GM04503 (cell line): ENCODE measurements at regions not wholly inside any gene's neighbourhood (a gene's known extent, or its start where the extent isn't known, plus 50 kb on each side); places are given as distances from the start of the nearest gene placed in this dataset.

Source experiments
- DNase-seq: peaks from one replicate; pipeline ENCODE4 v3.0.0-alpha.2; 2012; ENCODE audit warnings: low read depth

DNA sequence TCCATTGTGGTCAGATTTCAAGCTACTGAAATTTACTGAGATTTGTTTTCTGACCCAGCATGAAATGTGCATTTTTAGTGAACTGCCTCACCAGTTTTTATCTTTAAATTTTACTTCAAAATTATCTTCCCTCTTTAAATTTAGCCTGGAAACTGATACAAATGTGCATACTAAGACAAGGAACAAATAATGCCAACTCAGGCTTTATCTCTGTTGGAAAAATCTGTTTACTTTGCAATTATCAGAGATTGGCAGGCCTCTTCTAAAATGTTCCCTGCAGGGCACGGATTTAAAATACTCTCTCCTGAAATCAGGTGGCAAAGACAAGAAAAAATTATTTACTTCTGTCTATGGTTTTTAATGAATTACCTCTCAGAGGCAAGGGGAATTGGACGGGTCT lies 151.0 kb upstream of the PTCH1 start:
- no peak for DNase-seq

DNA sequence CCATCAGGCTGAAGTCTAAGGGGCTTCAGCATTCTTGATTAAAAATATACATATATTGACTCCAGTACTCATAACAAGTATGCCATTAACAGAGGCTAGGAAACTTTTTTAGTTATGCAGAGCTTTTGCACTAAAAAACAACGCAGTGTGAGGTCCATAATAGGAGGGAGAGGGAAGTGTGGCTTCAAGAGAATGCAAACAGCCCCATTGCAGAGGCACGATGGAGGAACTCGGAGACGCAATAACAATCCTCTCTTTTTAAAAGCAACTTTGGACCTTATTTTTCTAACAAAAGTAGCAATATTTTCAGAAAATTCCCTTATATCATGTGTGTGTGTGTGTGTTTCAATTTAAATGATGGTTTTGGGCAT lies 150.0 kb upstream of the PTCH1 start:
- DNase-seq, result no peak

DNA sequence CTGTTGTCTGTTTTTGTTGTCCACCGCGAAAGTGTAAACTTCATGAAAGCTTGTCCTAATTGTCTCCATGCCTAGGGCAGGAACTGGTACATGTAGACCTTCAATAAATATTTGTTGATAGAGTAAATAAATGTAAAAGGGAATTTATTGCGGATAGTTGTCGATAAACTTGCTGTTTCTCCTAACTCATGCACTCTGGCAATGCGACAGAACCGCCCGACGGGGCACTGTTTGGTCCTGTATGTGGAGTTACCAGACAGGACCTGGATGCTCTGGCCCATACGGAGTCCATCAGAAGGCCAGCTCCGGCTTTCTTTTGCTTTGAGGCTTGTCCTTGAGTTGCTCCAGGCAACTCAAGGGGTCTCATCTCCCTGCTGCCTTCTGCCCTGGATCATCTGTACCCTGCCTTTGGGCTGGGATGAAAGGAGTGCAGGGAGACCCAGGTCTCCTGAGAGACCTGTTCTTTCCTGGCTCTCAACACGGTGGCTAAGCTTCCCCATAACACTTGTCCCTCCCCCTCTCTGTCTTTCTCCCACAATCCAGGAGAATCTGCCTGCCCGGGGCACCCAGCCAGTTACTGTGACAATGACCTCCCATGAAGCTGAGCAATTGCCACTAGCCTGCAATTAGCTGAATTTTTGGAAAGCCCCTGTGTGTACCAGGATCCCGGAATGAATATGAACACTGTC lies 149.5 kb upstream of the PTCH1 start:
- no peak for DNase-seq

DNA sequence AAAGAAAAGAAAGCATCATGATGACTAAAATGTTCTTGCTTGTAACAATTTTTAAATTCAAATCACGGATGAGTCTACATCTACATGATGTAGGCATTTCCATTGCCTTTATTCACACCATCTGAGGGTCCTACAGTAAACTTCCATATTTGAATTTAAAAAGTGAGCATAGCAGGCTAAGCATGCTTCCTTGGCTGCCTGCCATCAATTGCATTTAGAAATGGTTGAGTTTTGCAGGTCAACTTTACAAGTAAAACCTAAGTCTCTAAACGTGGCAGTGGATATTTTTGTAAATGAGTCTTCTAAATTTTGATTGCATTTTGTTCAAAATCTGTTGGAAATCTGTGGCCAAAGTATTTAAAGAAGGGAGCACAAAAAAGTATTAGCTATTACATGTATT lies 136.5 kb upstream of the PTCH1 start:
- no peak for DNase-seq

DNA sequence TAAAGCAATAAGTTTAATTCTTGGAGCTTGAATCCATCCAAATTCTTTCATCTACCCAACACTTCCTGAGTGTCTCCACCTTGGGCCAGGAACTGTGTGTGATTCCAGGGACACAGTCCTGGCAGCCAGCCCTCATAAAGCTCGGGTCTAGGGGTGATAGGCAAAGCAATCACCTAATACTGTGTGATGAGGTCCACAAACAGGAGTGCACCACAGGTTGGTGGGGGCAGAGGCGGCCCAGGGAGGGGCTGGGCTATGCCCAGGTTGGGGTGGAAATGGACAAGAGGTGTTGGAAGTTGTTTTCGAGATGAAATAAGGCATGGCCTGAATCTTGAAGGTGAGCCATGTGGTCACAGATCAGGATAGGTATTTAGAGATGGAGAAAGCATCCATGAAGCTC lies 133.9 kb upstream of the PTCH1 start:
- DNase-seq, result no peak

DNA sequence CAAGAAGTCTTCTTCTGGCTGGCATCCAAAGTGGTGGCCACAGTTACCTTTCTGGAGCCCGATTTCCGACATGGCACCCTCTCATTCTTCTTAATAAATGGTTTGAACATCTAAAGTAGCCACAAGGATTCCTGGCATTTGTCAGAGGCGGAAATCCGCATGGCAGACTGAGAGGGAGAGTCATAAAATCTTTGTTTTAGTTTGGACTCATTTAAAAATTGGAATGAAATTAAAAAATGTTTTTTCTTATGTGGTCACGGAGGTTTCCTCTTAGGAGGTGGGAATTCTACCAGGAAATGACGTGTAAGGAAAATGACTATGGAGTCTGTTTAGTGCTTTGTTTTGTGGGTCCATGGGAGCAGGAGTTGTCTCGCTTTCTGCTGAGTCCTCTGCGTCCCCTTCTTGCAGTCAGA lies 133.0 kb upstream of the PTCH1 start:
- DNase-seq, result peak; percentile 29

DNA sequence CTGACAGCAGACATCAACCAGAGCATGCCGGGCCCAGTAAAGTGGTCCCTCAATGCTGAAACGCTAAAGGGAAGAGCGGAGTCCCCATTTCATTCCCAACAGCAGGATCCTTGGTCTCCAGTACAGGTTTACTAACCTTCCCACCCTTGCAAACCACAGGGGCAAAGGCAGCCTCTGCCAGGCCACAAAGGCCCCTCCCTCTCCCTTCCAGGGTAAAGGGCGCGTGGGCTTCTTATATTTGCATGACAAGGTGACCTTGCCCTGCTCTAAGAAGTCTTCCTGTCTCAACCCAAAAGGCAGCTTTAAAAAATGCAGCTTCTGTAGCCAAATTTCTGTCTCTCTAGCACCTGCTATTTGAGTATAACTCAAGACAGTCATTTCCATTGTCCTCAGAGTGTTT lies 131.5 kb upstream of the PTCH1 start:
- no peak for DNase-seq

DNA sequence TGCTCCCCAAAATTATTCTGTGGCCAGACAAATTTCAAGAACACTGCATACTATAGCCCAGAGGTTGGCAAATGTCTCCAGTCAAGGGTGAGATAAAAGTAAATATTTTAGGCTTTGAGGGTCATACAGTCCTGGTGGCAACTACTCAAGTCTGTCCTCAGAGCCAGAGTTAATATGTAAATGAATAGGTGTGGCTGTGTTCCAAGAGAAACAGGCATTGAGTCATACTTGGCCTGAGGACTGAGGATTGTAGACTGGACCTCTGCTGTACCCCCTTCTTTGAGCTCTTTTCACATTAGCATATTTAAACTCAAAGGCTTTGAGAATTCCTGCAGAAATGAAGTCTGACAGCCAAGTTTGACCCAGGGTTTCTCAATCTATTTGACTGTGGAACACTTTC lies 129.2 kb upstream of the PTCH1 start:
- no peak for DNase-seq

DNA sequence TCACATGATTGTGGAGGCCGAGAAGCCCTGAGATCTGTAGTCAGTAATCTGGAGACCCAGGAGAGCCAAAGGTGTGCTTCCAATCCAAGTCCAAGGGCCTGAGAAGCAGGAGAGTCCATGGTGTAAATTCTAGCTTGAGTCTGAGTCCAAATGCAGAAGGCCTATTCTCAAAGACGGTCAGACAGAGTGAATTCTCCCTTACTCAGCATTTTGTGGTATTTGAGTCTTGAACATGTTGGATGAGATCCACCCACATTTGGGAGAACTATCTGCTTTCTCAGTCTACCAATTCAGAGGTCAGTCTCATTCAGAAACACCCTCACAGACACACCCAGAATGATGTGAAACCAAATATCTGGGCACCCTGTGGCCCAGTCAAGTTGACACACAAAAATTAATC lies 128.8 kb upstream of the PTCH1 start:
- DNase-seq, result no peak

DNA sequence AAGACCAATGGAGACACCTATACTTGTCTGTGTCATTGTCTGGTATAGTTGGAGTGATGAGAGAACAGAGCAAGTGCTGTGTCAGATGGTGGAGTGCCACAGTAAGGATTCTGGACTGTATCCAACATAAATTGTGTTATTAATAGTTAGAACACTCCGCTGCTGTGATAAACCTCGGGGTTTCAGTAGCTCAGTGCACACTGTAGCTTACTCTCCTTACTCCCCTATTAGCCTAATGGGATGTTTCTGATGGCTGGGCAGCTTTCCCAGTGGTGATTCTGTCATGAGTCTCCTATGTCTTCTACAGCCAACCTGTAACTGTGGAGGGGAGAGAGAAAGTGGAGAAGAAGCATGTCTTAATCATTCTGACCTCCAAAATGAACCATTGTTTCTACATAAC lies 127.6 kb upstream of the PTCH1 start:
- DNase-seq, result no peak

DNA sequence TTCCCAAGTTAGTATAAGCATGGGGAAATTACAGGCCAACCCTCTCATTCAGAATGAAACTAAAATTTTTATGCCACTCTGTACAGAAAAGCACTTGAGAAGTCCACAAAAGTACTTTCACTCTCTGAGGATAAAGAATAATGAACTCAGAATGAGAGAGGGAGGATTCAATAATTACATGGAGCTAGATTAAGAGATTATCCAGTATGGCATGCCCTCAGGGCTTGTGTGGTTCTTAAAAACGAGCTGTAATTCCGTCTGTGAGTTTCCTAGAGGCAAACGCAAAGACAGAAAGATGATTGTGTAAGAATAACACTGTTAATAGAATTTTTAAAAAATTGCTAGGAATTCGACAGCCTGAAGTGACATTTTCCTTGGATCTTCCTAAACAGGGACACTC lies 126.8 kb upstream of the PTCH1 start:
- no peak for DNase-seq

DNA sequence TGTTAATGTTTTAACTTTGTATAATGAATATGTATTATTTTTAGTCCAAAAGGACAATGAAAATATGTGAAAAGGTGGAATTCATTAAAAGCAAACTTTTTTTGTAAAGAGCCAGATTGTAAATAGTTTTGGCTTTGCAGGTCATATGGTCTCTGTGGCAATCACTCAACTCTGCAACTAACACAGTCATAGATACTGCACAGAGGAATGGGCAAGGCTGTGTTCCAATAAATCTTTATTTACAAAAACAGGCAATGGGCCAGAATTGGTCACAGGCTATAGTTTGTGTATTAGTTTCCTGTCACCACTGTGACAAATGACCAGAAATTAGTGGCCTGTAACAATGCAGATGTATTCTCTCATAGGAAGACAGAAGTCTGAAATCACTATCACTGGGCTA lies 125.4 kb upstream of the PTCH1 start:
- no peak for DNase-seq

DNA sequence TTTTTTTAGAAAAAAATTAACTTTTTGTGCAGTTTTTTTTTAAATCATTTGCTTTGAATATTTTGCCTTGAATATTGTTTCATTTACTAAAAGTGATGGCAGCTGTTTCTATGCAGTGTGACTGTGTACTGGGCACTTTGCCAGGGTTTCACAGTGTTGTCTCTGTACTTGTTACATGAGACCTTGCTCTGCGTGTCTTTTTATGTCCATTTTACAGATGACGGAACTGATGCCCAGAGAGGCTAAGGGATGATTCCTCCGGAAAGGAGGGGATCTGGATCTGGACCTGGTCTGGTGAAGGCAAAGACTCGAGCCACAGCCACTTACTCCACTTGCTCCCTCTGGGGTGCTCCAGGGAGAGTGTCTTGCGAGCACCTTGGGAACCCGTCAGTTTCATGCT lies 124.8 kb upstream of the PTCH1 start:
- DNase-seq, result no peak

DNA sequence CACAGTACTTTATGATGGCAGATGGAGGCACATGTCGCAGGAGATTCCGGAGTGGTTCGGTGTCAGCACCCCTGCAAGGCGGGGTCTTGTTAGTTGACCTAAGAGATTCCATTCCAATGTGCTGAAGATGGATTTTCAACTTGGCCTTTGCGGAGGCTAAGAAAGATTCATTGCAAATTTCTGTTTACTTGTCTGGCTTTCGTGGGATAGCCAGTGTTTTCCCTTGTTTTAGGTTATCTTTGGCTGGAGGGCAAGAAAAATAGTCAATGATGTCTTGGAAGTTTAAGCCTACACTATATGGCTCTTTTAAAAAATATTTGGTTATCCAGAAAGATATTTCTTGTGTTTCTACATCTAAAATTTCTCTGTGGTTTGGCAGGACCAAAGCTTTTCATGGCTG lies 123.6 kb upstream of the PTCH1 start:
- no peak for DNase-seq

DNA sequence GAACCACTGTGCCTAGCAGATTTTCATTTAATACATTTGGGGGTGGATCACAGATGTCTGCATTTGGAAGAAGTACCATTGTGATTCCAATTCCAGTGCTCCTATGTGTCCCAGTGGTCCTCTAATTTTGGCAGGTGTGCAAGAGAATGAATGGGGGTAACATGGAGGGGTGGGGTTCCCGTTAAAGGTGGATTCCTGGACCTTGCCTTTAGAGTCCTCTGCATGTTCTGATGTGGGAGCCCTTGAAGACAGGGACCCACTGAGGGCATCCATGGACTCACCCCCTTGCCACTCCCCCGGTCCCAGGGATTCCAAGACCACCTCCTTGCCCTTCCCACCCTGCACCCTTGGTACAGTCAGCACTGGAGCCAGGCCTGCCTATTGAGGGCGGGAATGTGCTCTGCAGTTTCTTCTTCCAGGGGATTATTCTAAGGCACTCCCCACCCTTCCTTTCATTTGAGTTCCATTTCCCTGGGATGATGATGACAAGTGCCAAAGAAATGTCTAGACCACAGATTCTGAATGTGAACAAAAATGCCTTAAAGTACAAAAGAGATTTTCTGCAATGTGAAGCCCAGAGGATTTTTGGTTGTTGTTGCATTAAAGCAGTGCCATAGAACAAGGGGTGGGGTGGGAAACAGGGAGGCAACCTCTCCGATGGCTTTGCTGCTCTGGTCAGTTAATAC lies 119.4 kb upstream of the PTCH1 start:
- no peak for DNase-seq

DNA sequence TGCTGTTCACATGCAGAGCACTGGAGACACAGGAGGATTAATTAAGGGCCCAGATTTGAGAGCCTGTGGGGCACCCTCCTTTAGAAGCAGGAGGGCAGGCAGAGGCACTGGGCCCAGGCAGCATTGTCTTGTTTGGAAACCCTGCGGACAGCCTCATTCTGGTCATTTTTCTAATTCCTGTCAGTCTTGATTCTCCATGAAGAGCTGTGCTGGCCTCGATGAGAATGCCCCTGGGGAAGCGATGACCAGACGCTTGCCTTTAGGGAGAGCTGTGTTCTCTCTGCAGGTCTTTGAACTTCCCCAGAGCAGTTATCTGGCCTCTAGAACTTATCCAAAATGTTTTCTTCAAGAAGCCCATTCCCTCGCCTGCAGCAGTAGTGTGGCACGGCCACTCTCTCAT lies 117.8 kb upstream of the PTCH1 start:
- no peak for DNase-seq

DNA sequence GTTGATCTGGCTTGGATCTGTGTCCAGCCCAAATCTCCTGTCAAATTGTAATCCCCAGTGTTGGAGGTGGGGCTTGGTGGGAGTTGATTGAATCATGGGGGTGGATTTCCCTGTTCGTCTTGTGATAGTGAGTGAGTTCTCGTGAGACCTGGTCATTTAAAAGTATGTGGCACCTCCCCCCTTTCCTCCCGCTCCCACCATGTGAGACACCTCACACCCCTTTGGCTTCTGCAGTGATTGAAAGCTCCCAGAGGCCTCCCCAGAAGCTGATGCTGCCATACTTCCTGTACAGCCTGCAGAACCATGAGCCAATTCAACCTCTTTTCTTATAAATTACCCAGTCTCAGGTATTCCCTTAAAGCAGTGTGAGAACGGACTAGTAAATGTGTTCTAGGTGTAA lies 117.3 kb upstream of the PTCH1 start:
- no peak for DNase-seq

DNA sequence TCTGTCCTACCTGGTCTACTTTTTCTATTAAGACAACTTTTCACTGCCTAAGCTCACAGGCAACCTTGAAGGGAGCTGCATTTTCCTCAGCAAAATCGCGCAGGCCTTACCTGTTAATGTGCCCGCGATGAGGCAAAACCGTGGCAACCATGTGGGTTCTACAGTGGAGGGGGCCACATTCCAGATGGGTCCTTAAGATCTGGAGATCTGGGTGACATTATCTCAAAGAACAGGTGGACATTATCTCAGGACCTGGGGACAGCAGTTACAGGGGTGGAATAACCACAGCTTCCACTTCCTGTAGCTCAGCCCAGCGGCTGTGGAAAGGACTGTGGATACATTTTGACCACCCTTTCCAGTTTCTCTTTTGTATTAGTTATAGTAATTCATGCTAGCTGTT lies 112.8 kb upstream of the PTCH1 start:
- DNase-seq, result no peak

DNA sequence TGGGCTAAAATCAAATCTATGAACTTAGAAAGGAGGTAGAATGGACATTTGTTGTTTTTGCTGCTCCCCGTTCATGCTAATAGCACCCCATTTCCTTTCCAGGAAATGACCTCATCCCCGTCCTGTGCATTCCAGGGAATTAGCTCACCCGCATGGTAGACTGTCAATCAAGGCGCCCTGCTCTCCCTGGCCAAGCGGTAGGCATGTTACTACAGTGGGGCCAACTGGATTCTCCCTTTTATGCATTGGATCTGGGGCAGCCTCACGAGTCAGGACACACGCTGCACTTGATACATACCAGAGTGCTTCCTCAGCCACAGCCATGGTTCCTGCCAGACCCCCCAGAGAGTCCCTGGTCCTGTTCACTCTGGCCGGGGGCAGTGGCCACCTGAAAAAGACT lies 111.0 kb upstream of the PTCH1 start:
- DNase-seq, result no peak

DNA sequence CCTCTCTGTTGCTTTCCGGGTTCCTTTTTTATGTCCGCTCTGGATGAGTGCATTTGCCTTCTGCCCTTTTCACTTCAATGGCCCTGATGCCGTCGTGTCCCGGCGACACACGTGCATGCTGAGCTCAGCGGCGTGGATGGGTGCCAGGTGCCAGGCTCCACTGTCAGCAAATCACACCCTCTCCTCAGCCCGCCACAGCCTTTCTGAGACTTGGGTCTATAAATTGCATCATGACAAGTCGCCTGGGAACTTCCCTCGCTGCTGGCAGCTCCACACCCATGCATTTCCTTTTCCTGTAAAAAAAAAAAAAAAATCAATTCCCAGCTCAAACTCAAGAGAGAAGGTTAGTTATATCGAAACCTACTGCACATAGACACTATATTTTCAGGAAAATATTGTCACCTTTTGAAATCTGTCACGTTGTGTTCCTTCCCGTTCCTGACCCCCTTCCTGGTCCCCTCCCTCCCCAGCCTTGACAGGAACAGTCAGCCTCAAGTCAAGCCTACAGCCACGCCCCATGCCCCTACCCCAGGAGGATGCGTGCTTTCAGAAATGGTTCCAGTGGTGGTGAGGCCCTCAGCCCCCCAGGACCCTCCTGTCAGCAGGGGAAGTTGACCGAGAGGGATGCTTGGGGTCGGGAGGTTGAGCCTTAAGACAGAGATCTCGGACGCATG lies 110.3 kb upstream of the PTCH1 start:
- no peak for DNase-seq

DNA sequence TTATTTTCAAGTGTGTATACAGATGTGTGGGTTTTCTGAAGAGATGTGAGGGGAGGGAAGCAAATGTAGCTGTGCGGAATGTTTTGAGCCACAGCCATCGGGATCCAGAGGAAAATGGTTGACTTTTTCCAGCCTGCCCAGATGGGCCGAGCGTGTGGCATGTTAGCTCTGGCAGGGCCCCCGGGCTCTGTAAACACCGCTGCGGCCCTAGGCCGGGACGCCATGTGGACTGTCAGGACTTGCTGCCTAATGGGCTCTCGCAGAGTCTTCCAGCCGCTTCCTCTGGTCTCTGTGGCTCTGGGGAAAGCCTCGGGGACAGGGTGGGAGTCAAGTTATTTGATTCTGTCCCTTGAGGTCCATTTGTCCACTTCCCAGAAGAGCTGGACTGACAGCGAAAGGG lies 109.6 kb upstream of the PTCH1 start:
- no peak for DNase-seq

DNA sequence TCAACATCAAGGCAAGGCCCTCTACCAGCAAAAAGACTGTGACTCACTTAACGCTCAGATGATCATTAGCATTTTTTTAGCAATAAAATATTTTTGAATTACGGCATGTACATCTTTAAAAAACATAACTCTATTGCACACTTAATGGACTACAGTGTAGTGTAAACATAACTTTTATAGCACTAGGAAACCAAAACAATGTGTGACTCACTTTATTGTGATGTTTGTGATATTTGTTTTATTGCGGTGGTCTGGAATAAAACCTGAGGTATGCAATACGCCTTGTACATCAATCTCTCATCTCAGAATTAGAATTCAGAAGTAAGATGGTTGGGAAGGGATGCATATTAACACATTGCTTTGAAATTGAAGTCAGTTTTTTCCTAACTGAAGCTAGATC lies 106.9 kb upstream of the PTCH1 start:
- peak; percentile 43 for DNase-seq

DNA sequence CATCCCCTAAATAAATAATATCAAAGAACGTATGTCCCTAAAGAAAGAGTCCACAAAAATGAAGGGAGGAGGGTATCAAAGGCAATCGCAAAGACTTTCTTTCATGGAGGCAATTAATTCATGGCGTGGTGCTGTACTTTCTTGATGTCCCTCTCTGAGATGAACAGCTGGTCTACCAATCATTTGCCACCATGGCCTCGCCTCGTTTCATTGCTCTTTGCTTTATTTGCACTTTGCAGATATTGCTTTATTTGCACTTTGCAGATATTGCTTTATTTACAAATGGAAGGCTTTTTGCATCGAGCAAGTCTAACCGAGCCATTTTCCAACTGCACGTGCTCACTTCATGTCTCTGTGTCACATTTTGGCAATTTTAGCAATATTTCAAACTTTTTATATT lies 104.0 kb upstream of the PTCH1 start:
- DNase-seq, result no peak

DNA sequence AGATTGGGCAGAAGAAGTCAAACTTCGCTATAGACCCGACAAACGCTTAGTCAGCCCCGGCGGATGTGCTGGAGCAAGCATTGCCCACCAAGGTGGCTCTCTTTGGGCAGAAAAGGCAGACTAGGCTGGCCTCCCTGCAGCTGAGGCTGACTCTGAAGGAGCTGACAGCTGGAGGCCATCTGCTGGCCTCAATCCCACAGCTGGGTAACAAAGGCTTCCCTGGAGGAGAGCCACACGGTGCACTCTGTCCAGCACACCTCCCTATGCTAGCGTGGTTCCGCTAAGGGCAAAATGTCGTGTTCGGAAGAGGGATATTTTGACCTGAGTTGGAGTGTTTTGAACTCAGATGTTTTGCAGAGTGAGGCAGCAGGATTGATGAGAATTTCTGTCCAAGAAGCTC lies 103.5 kb upstream of the PTCH1 start:
- no peak for DNase-seq
